ENCODE measurements at regions not wholly inside any gene's neighbourhood (a gene's known extent, or its start where the extent isn't known, plus 50 kb on each side); places are given as distances from the start of the nearest gene placed in this dataset.
A peak's percentile ranks its signal among the peaks of the same experiment; 100 is the strongest.

DNA sequence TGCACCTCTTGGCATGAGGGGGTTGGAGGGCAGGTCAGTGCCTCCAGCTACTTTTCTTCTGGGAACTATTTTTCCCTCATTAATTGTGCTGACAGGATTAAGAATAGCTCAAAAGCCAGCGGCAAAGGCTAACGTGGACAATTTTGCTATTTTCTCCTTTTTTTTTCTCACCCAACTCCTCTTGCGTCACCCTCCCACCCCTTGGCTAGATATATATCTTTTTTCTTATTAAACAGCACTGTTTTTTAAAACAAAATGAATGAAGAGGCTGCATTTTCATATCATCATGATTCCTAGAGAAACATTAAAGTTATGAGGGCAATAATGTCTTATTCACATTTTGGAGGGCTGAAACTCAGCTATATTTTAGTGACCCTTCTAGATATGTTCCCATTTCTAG is 251.8 kb upstream of the NFE2L3 start:
- H3K4me3 ChIP-seq = no peak overlapping the region
- intact Hi-C loops (cut with DNase I) = no loop called here
- 77% methylated on average over 3 of the region's 3 CpGs for WGBS

DNA sequence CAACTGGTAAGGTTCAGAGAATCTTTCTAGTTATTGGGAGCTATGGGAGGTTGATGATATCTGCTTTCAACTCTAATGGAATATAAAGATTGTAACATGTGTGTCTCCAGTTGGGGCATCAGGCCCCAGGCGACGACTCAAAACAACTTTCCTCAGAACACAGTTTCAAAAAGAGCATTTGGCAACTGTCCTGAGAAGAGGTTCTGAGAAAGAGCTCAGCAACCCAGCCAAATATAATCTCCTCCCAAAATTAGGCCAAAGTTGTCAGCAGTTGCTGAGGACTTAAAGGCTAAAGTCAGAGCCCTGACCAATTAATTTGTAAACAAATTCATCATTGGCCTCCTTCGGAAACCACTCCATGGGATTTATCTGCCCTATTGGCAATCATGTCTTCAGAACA is 251.1 kb upstream of the NFE2L3 start:
- Histone ChIP-seq H3K4me3 (no peak overlapping the region), H3K4me1 (no peaks in the 10 kb centered on the region), H3K36me3 (no peaks in the 10 kb centered on the region), H3K27ac (replicated peaks in 1 of 4) (no peak overlapping the region), H3K9me3 (no peaks in the 10 kb centered on the region), H3K27me3 (peaks cover 0 to 17% (median 0%) of the 10 kb centered on the region in 4 donors)
- TF ChIP-seq, protein P1, sequence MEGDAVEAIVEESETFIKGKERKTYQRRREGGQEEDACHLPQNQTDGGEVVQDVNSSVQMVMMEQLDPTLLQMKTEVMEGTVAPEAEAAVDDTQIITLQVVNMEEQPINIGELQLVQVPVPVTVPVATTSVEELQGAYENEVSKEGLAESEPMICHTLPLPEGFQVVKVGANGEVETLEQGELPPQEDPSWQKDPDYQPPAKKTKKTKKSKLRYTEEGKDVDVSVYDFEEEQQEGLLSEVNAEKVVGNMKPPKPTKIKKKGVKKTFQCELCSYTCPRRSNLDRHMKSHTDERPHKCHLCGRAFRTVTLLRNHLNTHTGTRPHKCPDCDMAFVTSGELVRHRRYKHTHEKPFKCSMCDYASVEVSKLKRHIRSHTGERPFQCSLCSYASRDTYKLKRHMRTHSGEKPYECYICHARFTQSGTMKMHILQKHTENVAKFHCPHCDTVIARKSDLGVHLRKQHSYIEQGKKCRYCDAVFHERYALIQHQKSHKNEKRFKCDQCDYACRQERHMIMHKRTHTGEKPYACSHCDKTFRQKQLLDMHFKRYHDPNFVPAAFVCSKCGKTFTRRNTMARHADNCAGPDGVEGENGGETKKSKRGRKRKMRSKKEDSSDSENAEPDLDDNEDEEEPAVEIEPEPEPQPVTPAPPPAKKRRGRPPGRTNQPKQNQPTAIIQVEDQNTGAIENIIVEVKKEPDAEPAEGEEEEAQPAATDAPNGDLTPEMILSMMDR (IDR thresholded peaks at IDR 0.05) = no peak
- TF ChIP-seq EP300 (IDR thresholded peaks at IDR 0.05) (no peak), POLR2AphosphoS5 (IDR thresholded peaks at IDR 0.05) (no peak), POLR2A (IDR thresholded peaks at IDR 0.05; ENCODE audit: low read depth) (no peak)
- 63% methylated on average over 3 of the region's 3 CpGs for WGBS
- intact Hi-C loops (cut with DNase I) = no loop called here
- no peak for DNase-seq (ENCODE audit: extremely low spot score)

More for the DNA sequence above, 251.8 kb upstream of the NFE2L3 start:
- DNase-seq (ENCODE audit: extremely low spot score) = no peak
- H3K27ac ChIP-seq (replicated peaks in 1 of 4) = no peak overlapping the region
- peaks cover 0 to 17% (median 0%) of the 10 kb centered on the region in 4 donors for H3K27me3 ChIP-seq
- peaks cover 0 to 6% (median 4%) of the 10 kb centered on the region in 4 donors for H3K4me1 ChIP-seq
- no peaks in the 10 kb centered on the region for H3K36me3 ChIP-seq
- H3K9me3 ChIP-seq = no peaks in the 10 kb centered on the region
- TF ChIP-seq POLR2AphosphoS5 (IDR thresholded peaks at IDR 0.05) = no peak
- TF ChIP-seq EP300 (IDR thresholded peaks at IDR 0.05) = no peak
- TF ChIP-seq, protein P1 (IDR thresholded peaks at IDR 0.05) = no peak
- TF ChIP-seq POLR2A (IDR thresholded peaks at IDR 0.05; ENCODE audit: low read depth) = no peak

DNA sequence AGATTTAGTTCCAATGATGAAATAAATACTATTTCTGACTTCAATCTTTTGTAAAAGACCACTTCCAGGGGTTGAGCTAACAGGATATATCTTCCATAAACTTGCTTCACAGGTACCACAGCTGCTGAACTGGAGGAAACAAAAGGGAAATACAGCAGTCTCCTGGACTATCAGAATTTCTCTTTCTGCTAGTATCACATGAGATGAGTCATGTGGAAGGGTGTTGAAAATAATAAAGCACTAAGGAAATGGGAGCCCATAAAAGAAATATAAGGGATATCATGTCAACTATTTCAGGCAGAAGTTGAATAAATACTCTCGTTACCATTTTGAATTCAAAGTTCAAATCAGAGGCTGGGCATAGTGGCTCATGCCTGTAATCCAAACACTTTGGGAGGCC is 250.3 kb upstream of the NFE2L3 start:
- H3K4me1 ChIP-seq = no peaks in the 10 kb centered on the region
- intact Hi-C loops (cut with DNase I) = no loop called here
- no peak for DNase-seq (ENCODE audit: extremely low spot score)
- no peak for TF ChIP-seq POLR2A (IDR thresholded peaks at IDR 0.05; ENCODE audit: low read depth)
- TF ChIP-seq POLR2AphosphoS5 (IDR thresholded peaks at IDR 0.05) = no peak
- TF ChIP-seq, protein P1 (IDR thresholded peaks at IDR 0.05) = no peak
- no peak for TF ChIP-seq EP300 (IDR thresholded peaks at IDR 0.05)
- no peak overlapping the region for H3K27ac ChIP-seq (replicated peaks in 1 of 4)
- peaks cover 0 to 19% (median 0%) of the 10 kb centered on the region in 4 donors for H3K27me3 ChIP-seq
- no peak overlapping the region for H3K4me3 ChIP-seq
- 100% methylated on average over 1 of the region's 1 CpG for WGBS
- H3K36me3 ChIP-seq = no peaks in the 10 kb centered on the region
- H3K9me3 ChIP-seq = no peaks in the 10 kb centered on the region

DNA sequence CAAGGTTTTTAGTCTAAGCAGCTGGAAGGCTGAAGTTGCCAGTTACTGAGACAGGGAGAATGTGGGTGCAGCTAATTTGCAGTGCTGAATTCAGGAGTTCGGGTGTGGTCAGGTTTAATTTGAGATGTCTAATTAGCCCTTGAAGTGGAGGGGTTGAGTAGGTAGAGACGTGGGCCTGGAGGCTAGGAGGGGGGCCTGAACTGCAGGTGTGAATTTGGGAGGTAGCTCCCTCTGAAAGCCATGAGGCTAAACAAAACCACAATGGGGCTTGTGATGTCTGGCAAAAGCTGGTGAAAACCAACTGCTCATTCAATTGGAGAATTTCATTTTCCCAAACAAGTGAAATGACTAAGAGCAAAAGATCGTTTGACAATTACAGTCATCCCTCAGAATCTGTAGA is 246.0 kb upstream of the NFE2L3 start:
- intact Hi-C loops (cut with DNase I) = no loop called here
- Histone ChIP-seq H3K4me1 (no peaks in the 10 kb centered on the region), H3K27ac (replicated peaks in 1 of 4) (no peak overlapping the region), H3K36me3 (no peaks in the 10 kb centered on the region), H3K27me3 (peaks cover 0 to 18% (median 0%) of the 10 kb centered on the region in 4 donors), H3K9me3 (no peaks in the 10 kb centered on the region), H3K4me3 (no peak overlapping the region)
- no peak for TF ChIP-seq POLR2AphosphoS5 (IDR thresholded peaks at IDR 0.05)
- TF ChIP-seq, protein P1 (IDR thresholded peaks at IDR 0.05) = no peak
- no peak for TF ChIP-seq EP300 (IDR thresholded peaks at IDR 0.05)
- TF ChIP-seq POLR2A (IDR thresholded peaks at IDR 0.05; ENCODE audit: low read depth) = no peak
- WGBS = 87% methylated on average over 3 of the region's 3 CpGs
- peak; percentile 26 for DNase-seq (ENCODE audit: extremely low spot score)

DNA sequence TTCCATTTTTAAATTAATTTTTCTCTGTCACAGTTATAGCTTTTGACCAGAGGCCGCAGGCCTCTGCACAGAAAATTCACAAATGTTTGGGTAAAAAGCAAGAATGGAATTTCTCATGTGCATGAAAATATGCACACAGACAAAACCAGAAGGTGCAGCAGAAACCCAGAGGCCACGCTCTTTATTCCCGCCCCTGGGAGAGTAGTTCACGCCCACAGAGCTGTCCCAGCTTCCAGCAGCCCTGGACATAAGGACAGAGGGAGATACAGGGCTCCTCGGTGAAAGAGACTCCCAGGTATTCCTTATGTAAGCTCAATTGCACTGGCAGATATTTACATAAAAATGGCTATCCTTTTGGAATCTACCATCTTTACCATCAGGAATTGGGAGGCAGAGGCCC is 245.2 kb upstream of the NFE2L3 start:
- Histone ChIP-seq H3K27ac (replicated peaks in 1 of 4) (no peak overlapping the region), H3K36me3 (no peaks in the 10 kb centered on the region), H3K4me1 (no peaks in the 10 kb centered on the region), H3K27me3 (peaks cover 0 to 18% (median 0%) of the 10 kb centered on the region in 4 donors), H3K4me3 (no peak overlapping the region), H3K9me3 (no peaks in the 10 kb centered on the region)
- intact Hi-C loops (cut with DNase I) = no loop called here
- 92% methylated on average over 5 of the region's 5 CpGs for WGBS
- DNase-seq (ENCODE audit: extremely low spot score) = peak; percentile 66
- TF ChIP-seq, protein P1 (IDR thresholded peaks at IDR 0.05) = no peak
- TF ChIP-seq POLR2A (IDR thresholded peaks at IDR 0.05; ENCODE audit: low read depth) (no peak), POLR2AphosphoS5 (IDR thresholded peaks at IDR 0.05) (no peak), EP300 (IDR thresholded peaks at IDR 0.05) (no peak)
